IPS-20b (cell line): ENCODE measurements at regions not wholly inside any gene's neighbourhood (a gene's known extent, or its start where the extent isn't known, plus 50 kb on each side); places are given as distances from the start of the nearest gene placed in this dataset.

Experiments
- H3K27ac ChIP-seq: one replicate; pipeline ENCODE4 v1.5.1; 2013; ENCODE audit warnings: low read length
- H3K27me3 ChIP-seq: 2 replicates; pipeline ENCODE4 v1.6.1; 2013; ENCODE audit warnings: mild to moderate bottlenecking, low read length, inconsistent platforms; ENCODE audit not compliant: insufficient read depth
- H3K36me3 ChIP-seq: 2 replicates; pipeline ENCODE4 v1.6.1; 2013; ENCODE audit warnings: low read depth, mild to moderate bottlenecking, inconsistent platforms, low read length, moderate library complexity; ENCODE audit not compliant: insufficient read depth
- H3K4me1 ChIP-seq: 2 replicates; pipeline ENCODE4 v1.6.1; 2013; ENCODE audit warnings: mild to moderate bottlenecking, control low read depth, inconsistent platforms, low read length, moderate library complexity; ENCODE audit not compliant: insufficient read depth
- H3K4me3 ChIP-seq: 2 replicates; pipeline ENCODE4 v1.5.1; 2013; ENCODE audit warnings: mild to moderate bottlenecking, low read length, inconsistent platforms
- H3K9ac ChIP-seq: 2 replicates; pipeline ENCODE4 v1.6.1; 2013; ENCODE audit warnings: low read depth, mild to moderate bottlenecking, inconsistent platforms, low read length, moderate library complexity
- H3K9me3 ChIP-seq: 2 replicates; pipeline ENCODE4 v1.6.1; 2013; ENCODE audit warnings: mild to moderate bottlenecking, low read depth, low read length, inconsistent platforms; ENCODE audit not compliant: insufficient read depth

DNA sequence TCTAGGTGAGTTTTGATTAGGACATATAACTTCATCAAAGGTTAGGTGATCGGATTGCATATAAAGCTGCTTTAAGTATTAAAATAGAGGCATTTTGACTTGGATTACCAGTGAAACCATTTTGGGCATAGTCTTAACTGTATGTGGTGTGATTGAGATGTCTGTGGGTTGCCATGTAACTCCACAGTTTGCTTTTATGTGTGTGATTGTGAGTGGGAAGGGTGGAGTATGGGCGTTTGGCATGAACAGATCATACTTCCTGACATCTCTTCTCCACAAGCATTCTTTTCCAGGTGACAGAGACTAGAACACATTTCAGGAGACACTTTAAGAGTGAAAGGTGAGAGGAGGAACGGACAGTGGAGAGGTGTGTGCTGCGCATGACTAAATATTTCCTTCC lies 136.1 kb downstream of the CEP135 start:
- Histone ChIP-seq H3K9me3 (no peaks in the 10 kb centered on the region), H3K4me1 (peaks cover 9% of the 10 kb centered on the region; the same call in 1 of the 2 replicates), H3K9ac (no peak overlapping the region), H3K4me3 (no peak overlapping the region), H3K27ac (no peak overlapping the region), H3K36me3 (no peaks in the 10 kb centered on the region), H3K27me3 (no peaks in the 10 kb centered on the region)
